ENCODE measurements at regions not wholly inside any gene's neighbourhood (a gene's known extent, or its start where the extent isn't known, plus 50 kb on each side); places are given as distances from the start of the nearest gene placed in this dataset.

- Mint-ChIP-seq H3K4me3 (no peak overlapping the region), H3K27ac (no peak overlapping the region), H3K9me3 (peaks cover 0 to 16% (median 7%) of the 10 kb centered on the region in 5 donors), H3K4me1 (no peaks in the 10 kb centered on the region), H3K36me3 (no peaks in the 10 kb centered on the region), H3K27me3 (peaks cover 4 to 8% of the 10 kb centered on the region in 2 donors)
- H3K36me3 ChIP-seq (ENCODE audit: insufficient read depth, low read length) = no peaks in the 10 kb centered on the region
- no peaks in the 10 kb centered on the region for H3K27me3 ChIP-seq (ENCODE audit: insufficient read depth, low read length, poor library complexity, severe bottlenecking)
- no peak overlapping the region for H3K4me3 ChIP-seq (ENCODE audit: low read length)
- no peak for DNase-seq
- ChIA-PET POLR2A (no interaction called here), CTCF (interaction anchor here (1.6 kb wide), 1 partner anchor 195 kb away, joined by 3 read pairs; no protein-coding TSS in a partner anchor)
- no peaks in the 10 kb centered on the region for H3K4me1 ChIP-seq (ENCODE audit: insufficient read depth, low read length)
- no peaks in the 10 kb centered on the region for H3K9me3 ChIP-seq (ENCODE audit: low read length)
- H3K27ac ChIP-seq (ENCODE audit: low read depth, low read length) = no peak overlapping the region
These were observed 63.5 kb upstream of the BARX1 start for GRCh38 chr9:94018628-94019027.

- no peak for DNase-seq
- H3K4me3 Mint-ChIP-seq = no peak overlapping the region
- CTCF ChIA-PET = interaction anchor here (1.6 kb wide), 1 partner anchor 196 kb away, joined by 3 read pairs; no protein-coding TSS in a partner anchor
- Histone ChIP-seq H3K9me3 (ENCODE audit: low read length) (no peaks in the 10 kb centered on the region), H3K4me1 (ENCODE audit: insufficient read depth, low read length) (no peaks in the 10 kb centered on the region), H3K27ac (ENCODE audit: low read depth, low read length) (no peak overlapping the region), H3K36me3 (ENCODE audit: insufficient read depth, low read length) (no peaks in the 10 kb centered on the region), H3K27me3 (ENCODE audit: insufficient read depth, low read length, poor library complexity, severe bottlenecking) (no peaks in the 10 kb centered on the region), H3K4me3 (ENCODE audit: low read length) (no peak overlapping the region)
- no peaks in the 10 kb centered on the region for H3K4me1 Mint-ChIP-seq
- no peak overlapping the region for H3K27ac Mint-ChIP-seq
- H3K9me3 Mint-ChIP-seq = peaks cover 0 to 13% (median 7%) of the 10 kb centered on the region in 5 donors
- no peaks in the 10 kb centered on the region for H3K36me3 Mint-ChIP-seq
- POLR2A ChIA-PET = no interaction called here
- H3K27me3 Mint-ChIP-seq = peaks cover 4 to 8% of the 10 kb centered on the region in 2 donors
These were observed 62.9 kb upstream of the BARX1 start for GRCh38 chr9:94017939-94018531.

- no peaks in the 10 kb centered on the region for H3K36me3 ChIP-seq (ENCODE audit: insufficient read depth, low read length)
- peaks cover 0 to 4% (median 0%) of the 10 kb centered on the region in 5 donors for H3K9me3 Mint-ChIP-seq
- peaks cover 4 to 8% of the 10 kb centered on the region in 2 donors for H3K27me3 Mint-ChIP-seq
- POLR2A ChIA-PET = no interaction called here
- DNase-seq = no peak
- no peak overlapping the region for H3K4me3 ChIP-seq (ENCODE audit: low read length)
- H3K27ac Mint-ChIP-seq = no peak overlapping the region
- no peaks in the 10 kb centered on the region for H3K27me3 ChIP-seq (ENCODE audit: insufficient read depth, low read length, poor library complexity, severe bottlenecking)
- no peak overlapping the region for H3K27ac ChIP-seq (ENCODE audit: low read depth, low read length)
- H3K4me1 Mint-ChIP-seq = no peaks in the 10 kb centered on the region
- peaks cover under 1% of the 10 kb centered on the region for H3K4me1 ChIP-seq (ENCODE audit: insufficient read depth, low read length)
- CTCF ChIA-PET = interaction anchor here (0.8 kb wide), 1 partner anchor 195 kb away, joined by 3 read pairs; no protein-coding TSS in a partner anchor
- no peak overlapping the region for H3K4me3 Mint-ChIP-seq
- no peaks in the 10 kb centered on the region for H3K9me3 ChIP-seq (ENCODE audit: low read length)
- no peaks in the 10 kb centered on the region for H3K36me3 Mint-ChIP-seq
These were observed 61.6 kb upstream of the BARX1 start for GRCh38 chr9:94016744-94017143.

- Mint-ChIP-seq H3K27ac (no peak overlapping the region), H3K9me3 (no peaks in the 10 kb centered on the region), H3K4me1 (peaks cover 0 to 3% (median 0%) of the 10 kb centered on the region in 3 donors), H3K4me3 (no peak overlapping the region), H3K36me3 (no peaks in the 10 kb centered on the region), H3K27me3 (peaks cover 5 to 8% of the 10 kb centered on the region in 2 donors)
- ChIA-PET POLR2A (no interaction called here), CTCF (interaction anchor here (1.0 to 2.7 kb wide), 2 partner anchors 12 to 198 kb away, joined by 4 to 18 read pairs; no protein-coding TSS in a partner anchor)
- Histone ChIP-seq H3K27ac (ENCODE audit: low read depth, low read length) (no peak overlapping the region), H3K36me3 (ENCODE audit: insufficient read depth, low read length) (no peaks in the 10 kb centered on the region), H3K4me1 (ENCODE audit: insufficient read depth, low read length) (peaks cover 12% of the 10 kb centered on the region), H3K9me3 (ENCODE audit: low read length) (no peaks in the 10 kb centered on the region), H3K4me3 (ENCODE audit: low read length) (no peak overlapping the region), H3K27me3 (ENCODE audit: insufficient read depth, low read length, poor library complexity, severe bottlenecking) (no peaks in the 10 kb centered on the region)
- DNase-seq = no peak
These were observed 59.8 kb upstream of the BARX1 start for GRCh38 chr9:94014920-94015319.

GRCh38 chr9:94014066-94014654 is 59.0 kb upstream of the BARX1 start:
- Histone ChIP-seq H3K27me3 (ENCODE audit: insufficient read depth, low read length, poor library complexity, severe bottlenecking) (no peaks in the 10 kb centered on the region), H3K27ac (ENCODE audit: low read depth, low read length) (no peak overlapping the region), H3K4me1 (ENCODE audit: insufficient read depth, low read length) (peaks cover 12% of the 10 kb centered on the region), H3K9me3 (ENCODE audit: low read length) (no peaks in the 10 kb centered on the region), H3K36me3 (ENCODE audit: insufficient read depth, low read length) (no peaks in the 10 kb centered on the region), H3K4me3 (ENCODE audit: low read length) (no peak overlapping the region)
- H3K4me1 Mint-ChIP-seq = peaks cover 0 to 3% (median 0%) of the 10 kb centered on the region in 3 donors
- CTCF ChIA-PET = interaction anchor here (0.8 to 2.7 kb wide), 6 partner anchors 11 to 202 kb away, joined by 3 to 18 read pairs (median 4); no protein-coding TSS in a partner anchor
- H3K27me3 Mint-ChIP-seq = peaks cover 5 to 8% of the 10 kb centered on the region in 2 donors
- H3K9me3 Mint-ChIP-seq = no peaks in the 10 kb centered on the region
- no peak for DNase-seq
- H3K36me3 Mint-ChIP-seq = no peaks in the 10 kb centered on the region
- POLR2A ChIA-PET = no interaction called here
- no peak overlapping the region for H3K27ac Mint-ChIP-seq
- no peak overlapping the region for H3K4me3 Mint-ChIP-seq

GRCh38 chr9:94010980-94011533 is 55.9 kb upstream of the BARX1 start:
- POLR2A ChIA-PET = no interaction called here
- Mint-ChIP-seq H3K27me3 (peaks cover 4 to 7% of the 10 kb centered on the region in 2 donors), H3K4me1 (peaks cover 0 to 3% (median 0%) of the 10 kb centered on the region in 3 donors), H3K9me3 (no peaks in the 10 kb centered on the region), H3K36me3 (no peaks in the 10 kb centered on the region), H3K27ac (peak overlapping the region in 1 of 8 donors; percentile 14), H3K4me3 (no peak overlapping the region)
- Histone ChIP-seq H3K9me3 (ENCODE audit: low read length) (no peaks in the 10 kb centered on the region), H3K4me1 (ENCODE audit: insufficient read depth, low read length) (peaks cover 12% of the 10 kb centered on the region), H3K27ac (ENCODE audit: low read depth, low read length) (no peak overlapping the region), H3K27me3 (ENCODE audit: insufficient read depth, low read length, poor library complexity, severe bottlenecking) (no peaks in the 10 kb centered on the region), H3K4me3 (ENCODE audit: low read length) (no peak overlapping the region), H3K36me3 (ENCODE audit: insufficient read depth, low read length) (no peaks in the 10 kb centered on the region)
- DNase-seq = peak in 1 of 5 donors; percentile 37
- CTCF ChIA-PET = no interaction called here

GRCh38 chr9:94005272-94005901 is 50.2 kb upstream of the BARX1 start:
- H3K36me3 ChIP-seq (ENCODE audit: insufficient read depth, low read length) = no peaks in the 10 kb centered on the region
- Mint-ChIP-seq H3K9me3 (peaks cover 0 to 5% (median 0%) of the 10 kb centered on the region in 5 donors), H3K27ac (no peak overlapping the region), H3K27me3 (peaks cover 14 to 26% of the 10 kb centered on the region in 2 donors), H3K36me3 (no peaks in the 10 kb centered on the region), H3K4me3 (no peak overlapping the region), H3K4me1 (no peaks in the 10 kb centered on the region)
- H3K27me3 ChIP-seq (ENCODE audit: insufficient read depth, low read length, poor library complexity, severe bottlenecking) = no peaks in the 10 kb centered on the region
- DNase-seq = no peak
- ChIA-PET POLR2A (no interaction called here), CTCF (interaction anchor here (4.0 kb wide), 1 partner anchor 8 kb away, joined by 18 read pairs; no protein-coding TSS in a partner anchor)
- H3K4me1 ChIP-seq (ENCODE audit: insufficient read depth, low read length) = no peaks in the 10 kb centered on the region
- H3K4me3 ChIP-seq (ENCODE audit: low read length) = no peak overlapping the region
- no peak overlapping the region for H3K27ac ChIP-seq (ENCODE audit: low read depth, low read length)
- H3K9me3 ChIP-seq (ENCODE audit: low read length) = no peaks in the 10 kb centered on the region
